ENCODE measurements at regions not wholly inside any gene's neighbourhood (a gene's known extent, or its start where the extent isn't known, plus 50 kb on each side); places are given as distances from the start of the nearest gene placed in this dataset.

DNA sequence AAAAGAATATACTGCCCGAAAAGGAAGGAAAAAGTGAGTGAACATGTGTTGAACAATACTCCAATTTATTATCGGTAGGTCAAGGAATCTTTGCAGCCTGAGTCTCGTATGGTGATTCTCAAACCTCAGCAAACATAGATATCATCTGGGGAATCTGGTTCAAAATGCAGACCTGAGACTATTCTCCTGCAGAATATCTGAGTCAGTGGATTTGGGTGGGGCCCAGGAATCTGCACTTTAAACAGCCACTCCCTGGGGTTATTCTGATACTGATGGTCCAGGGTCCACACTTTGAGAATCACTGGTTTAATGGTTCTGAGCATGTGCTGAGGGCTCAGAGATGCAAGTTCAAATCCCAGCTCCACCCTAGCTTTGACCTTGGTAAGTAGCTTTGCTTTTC is 53.6 kb upstream of the GRK3 start:
- TF ChIP-seq, protein P1, sequence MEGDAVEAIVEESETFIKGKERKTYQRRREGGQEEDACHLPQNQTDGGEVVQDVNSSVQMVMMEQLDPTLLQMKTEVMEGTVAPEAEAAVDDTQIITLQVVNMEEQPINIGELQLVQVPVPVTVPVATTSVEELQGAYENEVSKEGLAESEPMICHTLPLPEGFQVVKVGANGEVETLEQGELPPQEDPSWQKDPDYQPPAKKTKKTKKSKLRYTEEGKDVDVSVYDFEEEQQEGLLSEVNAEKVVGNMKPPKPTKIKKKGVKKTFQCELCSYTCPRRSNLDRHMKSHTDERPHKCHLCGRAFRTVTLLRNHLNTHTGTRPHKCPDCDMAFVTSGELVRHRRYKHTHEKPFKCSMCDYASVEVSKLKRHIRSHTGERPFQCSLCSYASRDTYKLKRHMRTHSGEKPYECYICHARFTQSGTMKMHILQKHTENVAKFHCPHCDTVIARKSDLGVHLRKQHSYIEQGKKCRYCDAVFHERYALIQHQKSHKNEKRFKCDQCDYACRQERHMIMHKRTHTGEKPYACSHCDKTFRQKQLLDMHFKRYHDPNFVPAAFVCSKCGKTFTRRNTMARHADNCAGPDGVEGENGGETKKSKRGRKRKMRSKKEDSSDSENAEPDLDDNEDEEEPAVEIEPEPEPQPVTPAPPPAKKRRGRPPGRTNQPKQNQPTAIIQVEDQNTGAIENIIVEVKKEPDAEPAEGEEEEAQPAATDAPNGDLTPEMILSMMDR (IDR thresholded peaks at IDR 0.05) = no peak
- TF ChIP-seq POLR2A (IDR thresholded peaks at IDR 0.05) = no peak
